Breast epithelium (tissue), 3 donors: ENCODE measurements at regions not wholly inside any gene's neighbourhood (a gene's known extent, or its start where the extent isn't known, plus 50 kb on each side); places are given as distances from the start of the nearest gene placed in this dataset.

ENCODE experiments used
- POLR2A ChIP-seq: fragments of 450-650 bp; IDR thresholded peaks from one replicate; pipeline ENCODE4 v1.6.1; 2016; ENCODE audit warnings: antibody characterized with exemption, mild to moderate bottlenecking, moderate library complexity
- TF ChIP-seq, protein P1 (sequence below), 3 donors: fragments of 450-650 bp; IDR thresholded peaks; one replicate each; pipeline ENCODE4 v1.5.1; 2016 to 2017; ENCODE audit warnings: antibody characterized with exemption in 3 of 3, mild to moderate bottlenecking in 3 of 3, moderate library complexity in 3 of 3

DNA sequence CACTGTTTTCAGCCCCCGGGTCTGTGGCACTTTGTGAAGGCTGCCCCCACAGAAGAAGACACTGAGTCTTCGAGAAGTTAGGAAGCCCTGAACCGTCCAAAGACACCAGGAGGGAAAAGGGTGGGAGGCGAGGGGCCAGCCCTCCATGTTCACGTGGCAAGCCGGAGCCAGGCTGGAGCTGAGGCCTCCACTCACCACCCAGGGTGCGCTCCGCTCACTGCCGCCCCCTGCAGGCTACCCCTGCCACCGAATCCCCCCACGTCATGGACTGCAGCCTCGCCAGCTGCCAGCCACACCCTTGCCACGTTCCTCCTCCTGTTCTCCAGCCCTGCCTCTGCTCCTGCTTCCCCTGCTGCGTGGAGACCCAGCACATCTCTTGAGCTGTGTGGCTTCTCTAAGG lies 59.0 kb upstream of the EN2 start:
- TF ChIP-seq, protein P1, sequence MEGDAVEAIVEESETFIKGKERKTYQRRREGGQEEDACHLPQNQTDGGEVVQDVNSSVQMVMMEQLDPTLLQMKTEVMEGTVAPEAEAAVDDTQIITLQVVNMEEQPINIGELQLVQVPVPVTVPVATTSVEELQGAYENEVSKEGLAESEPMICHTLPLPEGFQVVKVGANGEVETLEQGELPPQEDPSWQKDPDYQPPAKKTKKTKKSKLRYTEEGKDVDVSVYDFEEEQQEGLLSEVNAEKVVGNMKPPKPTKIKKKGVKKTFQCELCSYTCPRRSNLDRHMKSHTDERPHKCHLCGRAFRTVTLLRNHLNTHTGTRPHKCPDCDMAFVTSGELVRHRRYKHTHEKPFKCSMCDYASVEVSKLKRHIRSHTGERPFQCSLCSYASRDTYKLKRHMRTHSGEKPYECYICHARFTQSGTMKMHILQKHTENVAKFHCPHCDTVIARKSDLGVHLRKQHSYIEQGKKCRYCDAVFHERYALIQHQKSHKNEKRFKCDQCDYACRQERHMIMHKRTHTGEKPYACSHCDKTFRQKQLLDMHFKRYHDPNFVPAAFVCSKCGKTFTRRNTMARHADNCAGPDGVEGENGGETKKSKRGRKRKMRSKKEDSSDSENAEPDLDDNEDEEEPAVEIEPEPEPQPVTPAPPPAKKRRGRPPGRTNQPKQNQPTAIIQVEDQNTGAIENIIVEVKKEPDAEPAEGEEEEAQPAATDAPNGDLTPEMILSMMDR (IDR thresholded peaks at IDR 0.05) = no peak
- TF ChIP-seq POLR2A = no peak
